Muscle layer of colon (tissue), 2 donors: ENCODE measurements at regions not wholly inside any gene's neighbourhood (a gene's known extent, or its start where the extent isn't known, plus 50 kb on each side); places are given as distances from the start of the nearest gene placed in this dataset.

Source experiments
- H3K27ac ChIP-seq: one replicate; pipeline ENCODE4 v1.7.0; 2013; ENCODE audit warnings: low read depth, mild to moderate bottlenecking, low read length, moderate library complexity
- H3K27me3 ChIP-seq, 2 donors: one replicate each; pipeline ENCODE4 v1.7.0; 2013; ENCODE audit warnings: low read length in 2 of 2, mild to moderate bottlenecking in 2 of 2; ENCODE audit not compliant: insufficient read depth in 2 of 2, control insufficient read depth in 1 of 2
- H3K36me3 ChIP-seq: one replicate; pipeline ENCODE4 v1.7.0; 2013; ENCODE audit warnings: mild to moderate bottlenecking, low read length; ENCODE audit not compliant: insufficient read depth
- H3K4me1 ChIP-seq: one replicate; pipeline ENCODE4 v1.7.0; 2013; ENCODE audit warnings: mild to moderate bottlenecking, low read length; ENCODE audit not compliant: insufficient read depth
- H3K4me3 ChIP-seq, 2 donors: one replicate each; pipeline ENCODE4 v1.7.0; 2013; ENCODE audit warnings: low read length in 2 of 2, low read depth in 1 of 2, mild to moderate bottlenecking in 1 of 2, moderate library complexity in 1 of 2
- H3K9ac ChIP-seq: one replicate; pipeline ENCODE4 v1.7.0; 2013; ENCODE audit warnings: low read length
- H3K9me3 ChIP-seq: one replicate; pipeline ENCODE4 v1.7.0; 2013; ENCODE audit warnings: mild to moderate bottlenecking, low read length
- donor health status: abdominal sarcoma.
- donor health status: Adenocarcinoma of cecum.

DNA sequence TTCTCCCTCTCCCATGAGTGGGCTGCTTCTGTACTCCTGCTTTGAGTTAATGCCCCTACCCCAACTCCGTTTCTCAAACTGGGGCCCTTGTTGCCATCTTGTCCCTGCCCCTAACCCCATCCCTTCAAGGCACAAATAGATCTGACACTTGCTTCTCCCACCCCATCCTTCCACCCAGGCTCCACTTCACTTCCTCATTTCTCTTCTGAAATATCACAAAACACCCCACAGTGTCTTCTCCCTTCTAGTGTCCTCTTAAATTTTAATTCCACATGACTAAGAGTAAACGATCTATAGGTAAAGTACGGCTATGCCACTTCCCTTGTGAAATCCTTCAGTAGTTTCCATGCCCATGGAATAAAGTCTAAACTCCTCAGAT, 571.6 kb upstream of the NOX3 start:
- Histone ChIP-seq H3K27ac (no peak overlapping the region), H3K4me3 (no peak overlapping the region)

DNA sequence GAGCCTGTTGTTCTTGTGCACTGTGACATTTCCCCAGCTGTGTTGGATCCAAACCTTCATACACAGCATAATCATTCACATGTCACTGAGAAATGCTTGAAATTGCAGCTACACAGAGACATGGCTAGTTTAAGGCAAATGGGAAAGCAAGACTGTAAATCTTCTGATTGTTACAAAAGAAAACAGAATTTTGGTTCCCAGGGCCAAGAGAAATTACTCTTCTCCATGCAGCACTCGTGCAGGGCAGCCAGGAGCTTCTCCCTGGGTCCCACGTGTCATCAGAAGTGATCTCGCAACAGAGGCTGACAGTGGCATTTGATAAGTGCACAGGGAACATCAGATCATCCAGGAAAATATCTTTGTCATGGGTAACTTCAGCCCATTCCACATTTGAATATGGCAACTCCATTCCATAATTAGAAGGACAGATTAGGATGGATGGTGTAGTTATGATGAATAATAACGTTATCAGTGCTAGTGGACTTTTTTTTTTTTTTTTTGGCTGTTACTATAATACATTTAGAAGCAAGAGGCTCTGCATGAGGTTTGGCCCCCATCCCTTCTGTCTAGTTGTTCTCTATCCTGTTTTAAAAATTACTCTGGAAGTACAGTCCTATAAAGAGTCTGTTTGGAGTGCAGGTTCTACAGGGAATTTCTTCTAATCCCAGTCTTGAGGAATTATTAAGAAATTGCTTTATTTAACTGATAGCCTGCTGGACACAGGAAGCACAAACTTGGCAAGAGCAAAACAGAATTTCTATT, 571.0 kb upstream of the NOX3 start:
- Histone ChIP-seq H3K27me3 (no peaks in the 10 kb centered on the region), H3K4me1 (peaks cover 25% of the 10 kb centered on the region), H3K27ac (no peak overlapping the region), H3K4me3 (no peak overlapping the region), H3K9ac (no peak overlapping the region), H3K9me3 (no peaks in the 10 kb centered on the region), H3K36me3 (no peaks in the 10 kb centered on the region)

More for the DNA sequence above, 571.6 kb upstream of the NOX3 start:
- Histone ChIP-seq H3K9ac (no peak overlapping the region), H3K4me1 (peaks cover 25% of the 10 kb centered on the region), H3K36me3 (no peaks in the 10 kb centered on the region), H3K9me3 (no peaks in the 10 kb centered on the region), H3K27me3 (no peaks in the 10 kb centered on the region)

DNA sequence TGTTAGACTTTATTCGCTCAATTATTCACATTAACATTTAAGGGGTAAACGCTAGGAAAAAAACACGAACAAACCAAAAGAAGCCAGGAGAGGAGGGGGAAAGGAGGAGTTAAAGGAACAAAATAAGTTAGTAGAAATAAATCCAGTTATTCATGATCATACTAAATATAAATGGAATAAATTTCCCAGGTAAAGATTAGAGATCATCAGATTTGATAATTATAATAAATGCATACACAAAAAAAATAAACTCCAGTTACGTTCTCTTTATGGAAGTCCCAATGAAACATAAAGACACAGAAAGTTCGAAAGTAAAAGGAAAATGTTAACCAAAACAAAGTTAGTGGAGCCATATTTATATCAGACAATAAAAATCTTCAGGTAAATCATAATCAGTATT, 568.7 kb upstream of the NOX3 start:
- H3K4me1 ChIP-seq: peaks cover 24% of the 10 kb centered on the region
- H3K4me3 ChIP-seq: no peak overlapping the region
- H3K27me3 ChIP-seq: no peaks in the 10 kb centered on the region
- no peak overlapping the region for H3K9ac ChIP-seq
- H3K9me3 ChIP-seq: no peaks in the 10 kb centered on the region
- H3K36me3 ChIP-seq: no peaks in the 10 kb centered on the region
- no peak overlapping the region for H3K27ac ChIP-seq

DNA sequence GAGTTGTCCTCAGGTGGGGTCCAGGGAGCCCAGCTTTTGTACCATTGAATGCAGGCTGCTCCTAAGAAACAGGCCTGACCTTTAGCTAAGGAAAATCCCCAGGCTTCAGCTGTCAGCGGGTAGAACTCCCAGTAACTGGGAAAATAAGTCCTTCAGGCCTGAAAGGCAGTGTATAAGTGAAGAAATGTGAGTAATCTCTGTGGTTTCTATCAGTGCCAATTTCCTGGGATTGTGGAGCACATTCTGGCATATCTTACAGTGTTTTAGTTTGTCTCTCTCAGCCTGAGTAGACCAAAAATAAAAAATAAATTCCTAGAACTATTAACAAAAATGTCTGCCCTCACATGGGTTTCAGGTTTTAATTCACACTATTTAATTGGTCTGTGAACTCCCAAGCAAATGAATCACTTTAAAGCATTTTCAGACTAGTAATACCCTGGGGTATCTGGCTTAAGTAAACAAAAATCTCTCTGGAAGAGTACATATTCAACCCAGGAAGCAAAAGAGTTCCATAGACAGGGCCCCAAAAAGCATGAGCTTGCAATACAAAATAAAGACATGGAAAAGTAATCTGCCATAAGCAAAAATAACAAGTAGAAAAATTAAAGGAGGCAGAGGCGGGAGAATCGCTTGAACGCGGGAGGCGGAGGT, 566.2 kb upstream of the NOX3 start:
- no peak overlapping the region for H3K27ac ChIP-seq
- H3K9me3 ChIP-seq: no peaks in the 10 kb centered on the region
- H3K4me3 ChIP-seq: no peak overlapping the region
- no peak overlapping the region for H3K9ac ChIP-seq
- no peaks in the 10 kb centered on the region for H3K36me3 ChIP-seq
- peaks cover 6% of the 10 kb centered on the region for H3K4me1 ChIP-seq
- H3K27me3 ChIP-seq: no peaks in the 10 kb centered on the region

DNA sequence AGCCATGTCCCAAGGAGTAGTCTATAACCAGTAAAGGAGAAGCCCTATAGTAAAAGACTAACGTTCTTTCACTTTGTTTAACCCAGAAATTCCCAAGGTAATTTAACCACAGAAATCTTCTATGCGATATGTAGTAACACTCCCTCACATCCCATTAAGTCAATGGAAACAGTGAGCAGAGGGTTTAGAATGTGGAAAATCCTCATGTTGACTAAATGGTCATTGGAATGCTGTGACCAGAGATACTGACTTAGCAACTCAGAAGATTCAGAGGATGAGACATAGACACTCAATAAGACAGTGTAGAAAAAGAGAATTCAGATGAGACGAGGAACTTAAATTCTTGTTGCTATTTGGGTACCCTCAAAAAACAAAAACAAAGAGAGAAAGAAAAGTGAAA, 562.2 kb upstream of the NOX3 start:
- H3K4me3 ChIP-seq: no peak overlapping the region
- H3K9ac ChIP-seq: no peak overlapping the region
- no peaks in the 10 kb centered on the region for H3K27me3 ChIP-seq
- H3K4me1 ChIP-seq: peaks cover 14% of the 10 kb centered on the region
- no peaks in the 10 kb centered on the region for H3K36me3 ChIP-seq
- no peaks in the 10 kb centered on the region for H3K9me3 ChIP-seq
- no peak overlapping the region for H3K27ac ChIP-seq

DNA sequence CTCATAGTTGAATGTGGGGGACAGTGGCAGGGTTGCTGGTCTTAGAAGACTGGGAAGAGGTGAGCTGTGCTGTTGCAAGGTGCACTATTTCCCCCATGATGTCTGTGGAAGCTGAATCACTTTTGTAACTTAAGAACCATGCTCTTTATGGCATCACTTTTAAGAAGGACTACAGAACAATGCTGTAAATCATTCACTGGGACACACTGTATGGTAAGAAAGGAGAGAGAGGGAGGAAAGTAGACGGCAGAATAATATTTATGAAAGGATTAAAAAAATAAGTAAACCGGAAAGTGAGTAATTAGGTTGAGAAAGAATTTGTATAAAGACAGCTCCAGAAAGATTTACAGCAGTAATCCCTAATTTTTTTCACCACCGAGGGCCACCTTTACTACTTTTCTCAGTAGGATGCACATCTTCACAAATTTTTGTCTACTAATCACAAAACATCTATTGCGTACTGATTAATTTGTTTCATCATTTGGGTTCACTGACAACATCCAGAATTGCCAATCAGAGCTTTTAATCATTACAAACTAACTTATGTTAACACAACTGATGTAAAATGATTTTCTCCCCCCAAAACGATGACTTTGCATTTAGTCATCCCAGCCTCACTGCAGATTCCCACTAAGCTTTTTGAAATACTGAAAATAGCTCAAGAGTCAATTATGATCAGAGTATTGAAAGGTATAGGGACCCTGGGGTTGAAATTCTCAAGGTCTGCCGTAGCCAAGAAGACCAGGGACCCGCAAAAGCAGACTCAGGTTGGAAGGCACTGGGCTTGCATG, 560.7 kb upstream of the NOX3 start:
- H3K36me3 ChIP-seq: no peaks in the 10 kb centered on the region
- H3K9ac ChIP-seq: no peak overlapping the region
- peaks cover 13% of the 10 kb centered on the region for H3K4me1 ChIP-seq
- H3K9me3 ChIP-seq: no peaks in the 10 kb centered on the region
- no peaks in the 10 kb centered on the region for H3K27me3 ChIP-seq
- no peak overlapping the region for H3K4me3 ChIP-seq
- no peak overlapping the region for H3K27ac ChIP-seq

DNA sequence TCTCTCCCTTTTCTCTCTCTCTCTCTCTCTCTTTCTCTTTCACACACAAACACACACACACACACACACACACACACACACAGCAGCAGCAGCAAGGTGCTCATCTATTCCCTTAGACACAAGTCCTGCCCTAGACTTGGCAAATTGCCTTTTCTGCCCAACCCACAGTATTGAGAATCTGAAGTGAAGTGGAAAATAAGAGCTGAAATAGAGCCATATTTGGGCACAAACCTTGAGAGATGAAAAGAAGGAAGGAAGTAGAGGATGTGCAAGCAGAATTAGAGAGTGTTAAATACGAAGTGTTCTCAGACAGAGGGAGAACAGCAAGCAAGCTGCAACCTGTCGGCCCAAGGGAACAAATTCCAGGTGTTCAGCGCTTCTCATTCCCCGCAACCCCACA, 557.5 kb upstream of the NOX3 start:
- Histone ChIP-seq H3K9ac (no peak overlapping the region), H3K4me1 (peaks cover 9% of the 10 kb centered on the region), H3K36me3 (no peaks in the 10 kb centered on the region), H3K27ac (no peak overlapping the region), H3K4me3 (no peak overlapping the region), H3K9me3 (no peaks in the 10 kb centered on the region), H3K27me3 (no peaks in the 10 kb centered on the region)

DNA sequence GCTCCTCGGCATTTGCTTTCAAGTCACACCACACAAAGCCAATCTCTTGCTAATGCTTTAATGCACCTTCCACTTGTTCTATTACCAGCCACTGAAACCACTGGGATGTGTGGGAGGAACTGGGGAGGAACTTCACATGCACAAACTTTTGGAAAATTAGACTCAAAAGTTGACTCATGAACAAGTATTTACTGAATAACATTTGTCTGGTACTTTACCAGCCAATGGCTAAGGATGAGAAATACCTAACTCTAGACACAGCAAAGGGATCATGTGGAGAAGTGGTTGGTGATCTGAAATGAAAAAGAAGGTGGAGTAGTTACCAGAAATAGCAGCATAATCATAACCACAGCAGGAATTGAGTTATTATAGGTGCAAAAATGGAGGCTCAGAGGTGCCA, 554.0 kb upstream of the NOX3 start:
- Histone ChIP-seq H3K27ac (no peak overlapping the region), H3K36me3 (no peaks in the 10 kb centered on the region), H3K27me3 (no peaks in the 10 kb centered on the region), H3K4me3 (no peak overlapping the region), H3K9me3 (no peaks in the 10 kb centered on the region), H3K4me1 (peaks cover 8% of the 10 kb centered on the region), H3K9ac (no peak overlapping the region)

DNA sequence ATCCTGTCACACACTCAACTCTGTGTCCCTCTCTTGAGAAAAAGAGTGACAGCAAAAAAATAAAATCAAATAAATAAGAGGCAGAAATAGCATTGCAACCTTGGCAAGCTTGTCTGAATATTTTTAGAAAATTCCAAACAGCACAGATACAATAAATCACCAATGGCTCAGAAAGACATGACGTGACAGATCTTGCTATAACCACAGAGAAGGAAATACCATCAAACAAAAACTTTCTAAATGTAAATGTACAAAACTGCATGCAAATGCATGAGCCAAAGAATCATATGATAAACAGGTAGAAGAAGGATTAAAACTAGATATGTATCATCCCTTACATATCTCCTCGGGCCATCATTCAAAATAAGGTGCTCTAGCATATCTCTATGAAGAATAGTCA, 549.2 kb upstream of the NOX3 start:
- H3K9me3 ChIP-seq: no peaks in the 10 kb centered on the region
- H3K9ac ChIP-seq: no peak overlapping the region
- H3K4me1 ChIP-seq: no peaks in the 10 kb centered on the region
- no peaks in the 10 kb centered on the region for H3K27me3 ChIP-seq
- H3K36me3 ChIP-seq: no peaks in the 10 kb centered on the region
- H3K4me3 ChIP-seq: no peak overlapping the region
- H3K27ac ChIP-seq: no peak overlapping the region

DNA sequence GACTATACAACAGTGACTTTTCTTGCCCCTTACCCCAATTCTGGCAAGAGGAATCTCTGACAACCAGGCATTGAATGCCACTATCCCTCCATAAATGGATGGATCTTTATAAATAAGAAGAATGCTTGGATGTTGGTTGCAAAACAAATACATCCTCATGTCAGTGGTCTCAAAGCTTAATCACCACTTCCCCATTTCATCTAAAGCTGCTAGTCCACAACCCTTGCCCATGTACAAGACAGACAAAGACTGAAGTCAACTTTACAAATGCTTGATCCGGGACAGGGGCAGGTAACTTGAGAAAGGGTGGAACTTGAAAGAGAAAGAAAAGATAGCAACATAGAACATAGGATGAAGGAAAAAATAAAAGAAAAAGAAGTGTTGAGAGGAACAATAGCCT, 540.5 kb upstream of the NOX3 start:
- H3K27me3 ChIP-seq: no peaks in the 10 kb centered on the region
- no peaks in the 10 kb centered on the region for H3K9me3 ChIP-seq
- H3K4me1 ChIP-seq: no peaks in the 10 kb centered on the region
- H3K4me3 ChIP-seq: no peak overlapping the region
- H3K36me3 ChIP-seq: no peaks in the 10 kb centered on the region
- no peak overlapping the region for H3K27ac ChIP-seq
- H3K9ac ChIP-seq: no peak overlapping the region

DNA sequence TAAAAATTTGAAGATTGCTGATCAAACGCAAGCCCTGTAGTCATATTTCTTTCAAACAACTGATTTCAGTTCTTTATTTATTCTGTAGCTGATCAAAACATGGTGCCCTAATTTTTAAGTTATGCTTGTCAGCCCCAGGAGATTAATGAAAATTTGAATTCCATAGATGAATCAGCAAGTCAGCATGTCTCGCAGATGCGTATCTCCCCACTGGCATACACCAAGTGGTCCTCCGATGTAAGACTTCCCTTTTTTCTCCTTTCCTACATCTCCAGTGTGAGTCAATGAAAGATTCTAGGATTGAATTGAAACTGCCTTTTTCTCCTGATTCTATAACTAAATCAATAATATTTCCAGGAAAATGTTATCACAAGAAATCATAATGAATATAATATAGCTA, 539.6 kb upstream of the NOX3 start:
- Histone ChIP-seq H3K4me1 (no peaks in the 10 kb centered on the region), H3K4me3 (no peak overlapping the region), H3K36me3 (no peaks in the 10 kb centered on the region), H3K9ac (no peak overlapping the region), H3K27ac (no peak overlapping the region), H3K27me3 (no peaks in the 10 kb centered on the region), H3K9me3 (no peaks in the 10 kb centered on the region)
